ENCODE measurements at regions not wholly inside any gene's neighbourhood (a gene's known extent, or its start where the extent isn't known, plus 50 kb on each side); places are given as distances from the start of the nearest gene placed in this dataset.
A peak's percentile ranks its signal among the peaks of the same experiment; 100 is the strongest.

GRCh38 chr3:95217661-95218060 lies 1154.8 kb downstream of the NSUN3 start:
- TF ChIP-seq CTCF (IDR thresholded peaks at IDR 0.05; ENCODE audit: insufficient read depth, low read length, poor library complexity, severe bottlenecking): no peak
- TF ChIP-seq EZH2phosphoT487 (conservative IDR thresholded peaks at IDR 0.05; ENCODE audit: low read length): no peak
- no peaks in the 10 kb centered on the region for H3K9me2 ChIP-seq (replicated peaks; ENCODE audit: insufficient read depth, low read length)
- no peak overlapping the region for H3K4me2 ChIP-seq (ENCODE audit: low read depth, low read length, poor library complexity, severe bottlenecking)
- no peak overlapping the region for H3K4me3 ChIP-seq (ENCODE audit: insufficient read depth, low read length, poor library complexity, severe bottlenecking)
- no peak overlapping the region for H3K9ac ChIP-seq (ENCODE audit: low read length)
- no peaks in the 10 kb centered on the region for H3K79me2 ChIP-seq (ENCODE audit: insufficient read depth, low read length)
- H4K20me1 ChIP-seq (ENCODE audit: low read depth, low read length): no peaks in the 10 kb centered on the region
- no peaks in the 10 kb centered on the region for H3K36me3 ChIP-seq (ENCODE audit: low read length)
- H2AFZ ChIP-seq (ENCODE audit: low read depth, low read length, severe bottlenecking): peak overlapping the region; percentile 27
- no peak overlapping the region for H3K27ac ChIP-seq (ENCODE audit: low read depth, low read length)
- peaks cover 8% of the 10 kb centered on the region; the same call in 1 of the 2 replicates for H3K9me3 ChIP-seq (ENCODE audit: insufficient read depth, low read length)
- no peaks in the 10 kb centered on the region for H3K27me3 ChIP-seq (ENCODE audit: low read length)
- no peaks in the 10 kb centered on the region for H3F3A ChIP-seq (ENCODE audit: insufficient read depth)

- Histone ChIP-seq H3K27me3 (ENCODE audit: low read length) (no peaks in the 10 kb centered on the region), H3K9me3 (ENCODE audit: insufficient read depth, low read length) (peaks cover 8% of the 10 kb centered on the region; the same call in 1 of the 2 replicates), H3K36me3 (ENCODE audit: low read length) (no peaks in the 10 kb centered on the region), H3K4me3 (ENCODE audit: insufficient read depth, low read length, poor library complexity, severe bottlenecking) (no peak overlapping the region), H3K79me2 (ENCODE audit: insufficient read depth, low read length) (no peaks in the 10 kb centered on the region), H3K9ac (ENCODE audit: low read length) (no peak overlapping the region), H3K9me2 (replicated peaks; ENCODE audit: insufficient read depth, low read length) (no peaks in the 10 kb centered on the region), H2AFZ (ENCODE audit: low read depth, low read length, severe bottlenecking) (no peak overlapping the region), H4K20me1 (ENCODE audit: low read depth, low read length) (no peaks in the 10 kb centered on the region), H3K27ac (ENCODE audit: low read depth, low read length) (no peak overlapping the region), H3K4me2 (ENCODE audit: low read depth, low read length, poor library complexity, severe bottlenecking) (no peak overlapping the region), H3F3A (ENCODE audit: insufficient read depth) (no peaks in the 10 kb centered on the region)
- TF ChIP-seq CTCF (IDR thresholded peaks at IDR 0.05; ENCODE audit: insufficient read depth, low read length, poor library complexity, severe bottlenecking) (no peak), EZH2phosphoT487 (conservative IDR thresholded peaks at IDR 0.05; ENCODE audit: low read length) (no peak)
Measured at GRCh38 chr3:95218484-95218883, 1155.6 kb downstream of the NSUN3 start.

GRCh38 chr3:95226437-95226836 lies 1163.6 kb downstream of the NSUN3 start:
- no peak overlapping the region for H3K4me3 ChIP-seq (ENCODE audit: insufficient read depth, low read length, poor library complexity, severe bottlenecking)
- no peak overlapping the region for H3K27ac ChIP-seq (ENCODE audit: low read depth, low read length)
- TF ChIP-seq EZH2phosphoT487 (conservative IDR thresholded peaks at IDR 0.05; ENCODE audit: low read length) (no peak), CTCF (IDR thresholded peaks at IDR 0.05; ENCODE audit: insufficient read depth, low read length, poor library complexity, severe bottlenecking) (no peak)
- no peaks in the 10 kb centered on the region for H3K9me2 ChIP-seq (replicated peaks; ENCODE audit: insufficient read depth, low read length)
- no peaks in the 10 kb centered on the region for H3K36me3 ChIP-seq (ENCODE audit: low read length)
- H2AFZ ChIP-seq (ENCODE audit: low read depth, low read length, severe bottlenecking): no peak overlapping the region
- no peaks in the 10 kb centered on the region for H3K9me3 ChIP-seq (ENCODE audit: insufficient read depth, low read length)
- no peak overlapping the region for H3K9ac ChIP-seq (ENCODE audit: low read length)
- no peaks in the 10 kb centered on the region for H4K20me1 ChIP-seq (ENCODE audit: low read depth, low read length)
- no peak overlapping the region for H3K4me2 ChIP-seq (ENCODE audit: low read depth, low read length, poor library complexity, severe bottlenecking)
- H3F3A ChIP-seq (ENCODE audit: insufficient read depth): no peaks in the 10 kb centered on the region
- no peaks in the 10 kb centered on the region for H3K79me2 ChIP-seq (ENCODE audit: insufficient read depth, low read length)
- H3K27me3 ChIP-seq (ENCODE audit: low read length): no peaks in the 10 kb centered on the region
